ENCODE measurements at regions not wholly inside any gene's neighbourhood (a gene's known extent, or its start where the extent isn't known, plus 50 kb on each side); places are given as distances from the start of the nearest gene placed in this dataset.

DNA sequence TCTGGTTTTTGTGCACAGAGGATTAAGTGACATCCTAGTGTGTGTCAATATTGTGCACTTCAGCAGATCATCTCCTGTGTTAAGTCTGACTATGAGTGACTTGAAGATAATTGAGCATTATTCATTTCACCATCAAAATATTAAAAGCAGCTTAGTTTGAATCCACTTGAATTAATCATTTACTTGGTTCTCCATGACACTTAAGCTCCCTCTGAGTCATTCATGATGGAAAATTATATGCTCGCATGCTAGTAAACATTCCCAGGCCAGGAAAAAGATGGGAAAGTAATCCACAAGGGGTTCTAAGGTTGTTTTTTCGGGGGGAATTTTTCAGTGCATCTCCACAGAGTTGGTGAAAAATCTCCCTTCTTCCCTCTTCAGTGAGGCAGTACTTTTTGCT lies 97.2 kb upstream of the EOLA2 start:
- BruUV-seq (replicated peaks): no TSS peak
- Histone ChIP-seq H3K9ac (ENCODE audit: control insufficient read depth, insufficient read depth, low read length) (no peak overlapping the region), H3K9me3 (replicated peaks; ENCODE audit: control insufficient read depth, insufficient read depth, low read length) (no peaks in the 10 kb centered on the region), H2AFZ (ENCODE audit: control insufficient read depth, low read depth, low read length) (no peak overlapping the region), H3K79me2 (ENCODE audit: control insufficient read depth, insufficient read depth, low read length) (no peaks in the 10 kb centered on the region), H3K27ac (ENCODE audit: control insufficient read depth, insufficient read depth) (no peak overlapping the region), H3K4me3 (no peak overlapping the region), H3K36me3 (ENCODE audit: control insufficient read depth in 2 of 2, insufficient read depth in 2 of 2, low read length in 1 of 2) (no peaks in the 10 kb centered on the region), H3K27me3 (replicated peaks in 1 of 2; ENCODE audit: control insufficient read depth in 2 of 2, insufficient read depth in 2 of 2, low read length in 1 of 2) (no peaks in the 10 kb centered on the region), H3K4me1 (ENCODE audit: control insufficient read depth, insufficient read depth, low read length) (no peaks in the 10 kb centered on the region), H4K20me1 (ENCODE audit: control insufficient read depth, insufficient read depth) (no peaks in the 10 kb centered on the region), H3K4me2 (ENCODE audit: control insufficient read depth, insufficient read depth) (no peak overlapping the region)
- FAIRE-seq: no peak
- ChIA-PET POLR2A (no interaction called here), RAD21 (ENCODE audit: unreplicated experiment) (no interaction called here), CTCF (interaction anchor here (0.6 kb wide), 1 partner anchor 146 kb away, joined by 3 read pairs; no protein-coding TSS in a partner anchor), SMC1A (ENCODE audit: uncharacterized antibody, unreplicated experiment) (no interaction called here)
- 22% methylated on average over 2 of the region's 2 CpGs for WGBS (ENCODE audit: insufficient coverage, insufficient replicate concordance, low lambda C conversion rate, missing lambda C conversion rate)
- no peak for ATAC-seq
- no peak for DNase-seq (ENCODE audit: low read depth, low spot score)
- TF ChIP-seq ZNF217 (IDR thresholded peaks at IDR 0.05) (no peak), SUPT20H (IDR thresholded peaks at IDR 0.05; ENCODE audit: borderline replicate concordance, control insufficient read depth, low read depth, low read length) (no peak), SREBF2 (IDR thresholded peaks at IDR 0.05; ENCODE audit: low read length) (no peak), PAX8 (IDR thresholded peaks at IDR 0.05) (no peak), TBL1XR1 (IDR thresholded peaks at IDR 0.05; ENCODE audit: low read depth, low read length) (no peak)
- TF ChIP-seq, protein P1, sequence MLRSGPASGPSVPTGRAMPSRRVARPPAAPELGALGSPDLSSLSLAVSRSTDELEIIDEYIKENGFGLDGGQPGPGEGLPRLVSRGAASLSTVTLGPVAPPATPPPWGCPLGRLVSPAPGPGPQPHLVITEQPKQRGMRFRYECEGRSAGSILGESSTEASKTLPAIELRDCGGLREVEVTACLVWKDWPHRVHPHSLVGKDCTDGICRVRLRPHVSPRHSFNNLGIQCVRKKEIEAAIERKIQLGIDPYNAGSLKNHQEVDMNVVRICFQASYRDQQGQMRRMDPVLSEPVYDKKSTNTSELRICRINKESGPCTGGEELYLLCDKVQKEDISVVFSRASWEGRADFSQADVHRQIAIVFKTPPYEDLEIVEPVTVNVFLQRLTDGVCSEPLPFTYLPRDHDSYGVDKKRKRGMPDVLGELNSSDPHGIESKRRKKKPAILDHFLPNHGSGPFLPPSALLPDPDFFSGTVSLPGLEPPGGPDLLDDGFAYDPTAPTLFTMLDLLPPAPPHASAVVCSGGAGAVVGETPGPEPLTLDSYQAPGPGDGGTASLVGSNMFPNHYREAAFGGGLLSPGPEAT (IDR thresholded peaks at IDR 0.05; ENCODE audit: low read depth): no peak
- intact Hi-C loops (cut with micrococcal nuclease; ENCODE audit: unreplicated experiment) (no loop called here), in situ Hi-C loops (cut with MboI) (no loop called here)

DNA sequence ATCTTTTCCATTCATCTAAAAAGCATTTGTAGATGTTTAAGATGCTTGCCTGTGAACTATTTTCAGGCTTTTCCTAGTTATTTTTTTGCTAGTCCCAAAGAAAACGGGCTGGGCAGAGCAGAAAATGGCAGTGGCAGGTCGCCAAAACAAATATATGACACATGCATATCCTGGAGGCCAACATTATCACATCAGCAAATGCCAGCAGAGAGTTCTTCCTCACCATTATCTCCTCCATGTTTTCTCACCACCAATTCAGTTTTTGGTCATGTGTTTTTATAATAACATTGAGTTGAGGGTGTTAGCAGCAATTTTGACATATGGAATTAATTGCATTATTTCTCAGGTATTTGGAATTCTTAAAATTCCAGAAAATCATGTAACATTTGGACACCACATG lies 97.9 kb upstream of the EOLA2 start:
- ChIA-PET CTCF (no interaction called here), POLR2A (no interaction called here), SMC1A (ENCODE audit: uncharacterized antibody, unreplicated experiment) (no interaction called here), RAD21 (ENCODE audit: unreplicated experiment) (no interaction called here)
- Histone ChIP-seq H3K4me2 (ENCODE audit: control insufficient read depth, insufficient read depth) (no peak overlapping the region), H3K27me3 (replicated peaks in 1 of 2; ENCODE audit: control insufficient read depth in 2 of 2, insufficient read depth in 2 of 2, low read length in 1 of 2) (no peaks in the 10 kb centered on the region), H3K9ac (ENCODE audit: control insufficient read depth, insufficient read depth, low read length) (no peak overlapping the region), H3K27ac (ENCODE audit: control insufficient read depth, insufficient read depth) (no peak overlapping the region), H2AFZ (ENCODE audit: control insufficient read depth, low read depth, low read length) (no peak overlapping the region), H3K36me3 (ENCODE audit: control insufficient read depth in 2 of 2, insufficient read depth in 2 of 2, low read length in 1 of 2) (no peaks in the 10 kb centered on the region), H3K4me3 (no peak overlapping the region), H4K20me1 (ENCODE audit: control insufficient read depth, insufficient read depth) (no peaks in the 10 kb centered on the region), H3K79me2 (ENCODE audit: control insufficient read depth, insufficient read depth, low read length) (no peaks in the 10 kb centered on the region), H3K4me1 (ENCODE audit: control insufficient read depth, insufficient read depth, low read length) (no peaks in the 10 kb centered on the region), H3K9me3 (replicated peaks; ENCODE audit: control insufficient read depth, insufficient read depth, low read length) (no peaks in the 10 kb centered on the region)
- intact Hi-C loops (cut with micrococcal nuclease; ENCODE audit: unreplicated experiment): no loop called here
- 3% methylated on average over 2 of the region's 2 CpGs for WGBS (ENCODE audit: insufficient coverage, insufficient replicate concordance, low lambda C conversion rate, missing lambda C conversion rate)
- BruUV-seq (replicated peaks): no TSS peak
- no peak for FAIRE-seq
- TF ChIP-seq POLR2AphosphoS2 (IDR thresholded peaks at IDR 0.05; ENCODE audit: low read depth, low read length) (no peak), ZZZ3 (IDR thresholded peaks at IDR 0.05; ENCODE audit: control insufficient read depth, insufficient read length, low read depth) (no peak), SUPT20H (IDR thresholded peaks at IDR 0.05; ENCODE audit: borderline replicate concordance, control insufficient read depth, low read depth, low read length) (no peak), NFYA (IDR thresholded peaks at IDR 0.05; ENCODE audit: borderline replicate concordance, low read depth, low read length) (no peak), EZH2 (IDR thresholded peaks at IDR 0.05; ENCODE audit: borderline replicate concordance, control insufficient read depth, low read depth, low read length) (no peak), CEBPB (IDR thresholded peaks at IDR 0.05; ENCODE audit: borderline replicate concordance in 1 of 2, low read depth in 2 of 2, low read length in 2 of 2) (no peak)
- in situ Hi-C loops (cut with MboI): no loop called here
- no peak for ATAC-seq
- no peak for DNase-seq (ENCODE audit: low read depth, low spot score)
